Caco-2 (cell line): ENCODE measurements at regions not wholly inside any gene's neighbourhood (a gene's known extent, or its start where the extent isn't known, plus 50 kb on each side); places are given as distances from the start of the nearest gene placed in this dataset.
A peak's percentile ranks its signal among the peaks of the same experiment; 100 is the strongest.

Source experiments
- BruUV-seq: library from RNA; stranded (reverse); fragments of 400-500 nt; replicated peaks from 2 replicates; lab custom pipeline; 2021; lab: Mats Ljungman, UMichigan
- CTCF ChIA-PET: fragments of 300-600 bp; sonication (Branson Sonifier 250); formaldehyde crosslinking; loops from one replicate; lab custom pipeline; 2022; ENCODE audit warnings: antibody characterized with exemption; lab: Charles Lee
- POLR2A ChIA-PET: fragments of 300-600 bp; sonication (Branson Sonifier 250); formaldehyde crosslinking; loops from one replicate; lab custom pipeline; 2022; ENCODE audit warnings: antibody characterized with exemption; lab: Charles Lee
- DNase-seq, 2 experiments: peaks; one replicate each; pipeline versions ENCODE4 v3.0.0 to v3.0.0-alpha.2; 2020 to 2022
- H3K27me3 ChIP-seq: replicated peaks from 2 replicates; pipeline ENCODE4 v1.6.0; 2011; ENCODE audit warnings: low read length; ENCODE audit not compliant: control insufficient read depth, insufficient read depth
- H3K36me3 ChIP-seq: 2 replicates; pipeline ENCODE4 v1.5.1; 2011; ENCODE audit warnings: low read length; ENCODE audit not compliant: control insufficient read depth, insufficient read depth
- H3K4me1 ChIP-seq: fragments of 250-450 bp; sonication (Bioruptor Pico); 2 replicates; pipeline ENCODE4 v1.5.1; 2020; ENCODE audit warnings: mild to moderate bottlenecking
- H3K4me3 ChIP-seq: 2 replicates; pipeline ENCODE4 v1.5.1; 2011; ENCODE audit warnings: low read depth, mild to moderate bottlenecking, control low read depth, low read length
- H3K9me3 ChIP-seq: fragments of 250-450 bp; sonication (Bioruptor Pico); 2 replicates; pipeline ENCODE4 v1.5.1; 2020; ENCODE audit warnings: mild to moderate bottlenecking, moderate library complexity
- H3K27ac Mint-ChIP-seq: one replicate; pipeline ENCODE4 v1.8.0; 2022; ENCODE audit warnings: mixed read lengths; ENCODE audit not compliant: unreplicated experiment
- H3K27me3 Mint-ChIP-seq: one replicate; pipeline ENCODE4 v1.8.0; 2022; ENCODE audit warnings: mixed read lengths; ENCODE audit not compliant: insufficient read depth, unreplicated experiment
- H3K36me3 Mint-ChIP-seq: one replicate; pipeline ENCODE4 v1.8.0; 2022; ENCODE audit warnings: mild to moderate bottlenecking, mixed read lengths; ENCODE audit not compliant: insufficient read depth, unreplicated experiment
- H3K4me1 Mint-ChIP-seq: one replicate; pipeline ENCODE4 v1.8.0; 2022; ENCODE audit warnings: low read depth, mixed read lengths; ENCODE audit not compliant: unreplicated experiment
- H3K4me3 Mint-ChIP-seq: one replicate; pipeline ENCODE4 v1.8.0; 2022; ENCODE audit warnings: mild to moderate bottlenecking, moderate library complexity, mixed read lengths; ENCODE audit not compliant: unreplicated experiment
- H3K9me3 Mint-ChIP-seq: one replicate; pipeline ENCODE4 v1.8.0; 2022; ENCODE audit warnings: mixed read lengths; ENCODE audit not compliant: unreplicated experiment
- intact Hi-C: fragments of 100-400 bp; cut with micrococcal nuclease; formaldehyde crosslinking; loops from one replicate; pipeline ENCODE4 v1.10.0; 2022; ENCODE audit not compliant: unreplicated experiment
- TF ChIP-seq, protein P1 (sequence below), 2 experiments: fragments of 200-600 bp in 1 of 2; IDR thresholded peaks; 1 replicate in 1 of 2; 2 replicates in 1 of 2; pipeline versions ENCODE4 v1.5.1 to v1.8.0; 2011 to 2022; ENCODE audit warnings: antibody characterized with exemption in 1 of 2, control low read depth in 1 of 2, inconsistent platforms in 1 of 2, low read depth in 1 of 2, low read length in 1 of 2, mild to moderate bottlenecking in 1 of 2, moderate library complexity in 1 of 2; ENCODE audit not compliant: insufficient read depth in 1 of 2, severe bottlenecking in 1 of 2, unreplicated experiment in 1 of 2

DNA sequence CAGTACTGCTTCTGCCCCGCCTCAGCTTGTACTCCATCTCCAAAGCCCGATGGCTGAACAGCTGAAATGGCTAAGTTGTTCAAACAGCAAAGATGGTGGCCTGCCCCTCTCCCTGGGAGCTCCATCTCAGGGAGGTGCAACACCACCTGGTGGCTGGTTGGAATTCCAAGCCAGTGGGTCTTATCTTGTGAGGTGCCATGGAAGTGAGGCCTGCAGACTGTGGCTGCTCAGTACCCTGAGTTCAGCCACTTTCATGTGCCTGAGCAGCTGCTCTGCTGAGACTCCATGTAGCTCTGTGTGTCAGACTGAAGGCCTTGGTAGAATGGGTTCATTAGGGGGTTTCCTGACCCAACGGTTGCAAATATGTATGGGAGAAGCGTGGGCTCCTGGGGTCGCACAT lies 67.3 kb upstream of the SPRY2 start:
- CTCF ChIA-PET: interaction anchor here (0.6 to 1.0 kb wide), 3 partner anchors 26 to 66 kb away, joined by 3 to 6 read pairs (median 3); no protein-coding TSS in a partner anchor
- TF ChIP-seq, protein P1, sequence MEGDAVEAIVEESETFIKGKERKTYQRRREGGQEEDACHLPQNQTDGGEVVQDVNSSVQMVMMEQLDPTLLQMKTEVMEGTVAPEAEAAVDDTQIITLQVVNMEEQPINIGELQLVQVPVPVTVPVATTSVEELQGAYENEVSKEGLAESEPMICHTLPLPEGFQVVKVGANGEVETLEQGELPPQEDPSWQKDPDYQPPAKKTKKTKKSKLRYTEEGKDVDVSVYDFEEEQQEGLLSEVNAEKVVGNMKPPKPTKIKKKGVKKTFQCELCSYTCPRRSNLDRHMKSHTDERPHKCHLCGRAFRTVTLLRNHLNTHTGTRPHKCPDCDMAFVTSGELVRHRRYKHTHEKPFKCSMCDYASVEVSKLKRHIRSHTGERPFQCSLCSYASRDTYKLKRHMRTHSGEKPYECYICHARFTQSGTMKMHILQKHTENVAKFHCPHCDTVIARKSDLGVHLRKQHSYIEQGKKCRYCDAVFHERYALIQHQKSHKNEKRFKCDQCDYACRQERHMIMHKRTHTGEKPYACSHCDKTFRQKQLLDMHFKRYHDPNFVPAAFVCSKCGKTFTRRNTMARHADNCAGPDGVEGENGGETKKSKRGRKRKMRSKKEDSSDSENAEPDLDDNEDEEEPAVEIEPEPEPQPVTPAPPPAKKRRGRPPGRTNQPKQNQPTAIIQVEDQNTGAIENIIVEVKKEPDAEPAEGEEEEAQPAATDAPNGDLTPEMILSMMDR (IDR thresholded peaks at IDR 0.05; ENCODE audit: insufficient read depth in 1 of 2, low read depth in 1 of 2, low read length in 1 of 2, severe bottlenecking in 1 of 2, unreplicated experiment in 1 of 2): peak; percentile 18 to 33
- Mint-ChIP-seq H3K9me3 (peaks cover 13% of the 10 kb centered on the region), H3K27me3 (no peaks in the 10 kb centered on the region), H3K4me1 (no peaks in the 10 kb centered on the region), H3K4me3 (no peak overlapping the region), H3K27ac (no peak overlapping the region), H3K36me3 (no peaks in the 10 kb centered on the region)
- peaks cover 8% of the 10 kb centered on the region; the same call in 1 of the 2 replicates for H3K9me3 ChIP-seq
- no TSS peak for BruUV-seq
- POLR2A ChIA-PET: no interaction called here
- H3K4me3 ChIP-seq: no peak overlapping the region
- DNase-seq: peak; percentile 18 to 44
- H3K4me1 ChIP-seq: no peaks in the 10 kb centered on the region
- H3K36me3 ChIP-seq: no peaks in the 10 kb centered on the region
- H3K27me3 ChIP-seq: no peaks in the 10 kb centered on the region
- intact Hi-C loops: no loop called here

DNA sequence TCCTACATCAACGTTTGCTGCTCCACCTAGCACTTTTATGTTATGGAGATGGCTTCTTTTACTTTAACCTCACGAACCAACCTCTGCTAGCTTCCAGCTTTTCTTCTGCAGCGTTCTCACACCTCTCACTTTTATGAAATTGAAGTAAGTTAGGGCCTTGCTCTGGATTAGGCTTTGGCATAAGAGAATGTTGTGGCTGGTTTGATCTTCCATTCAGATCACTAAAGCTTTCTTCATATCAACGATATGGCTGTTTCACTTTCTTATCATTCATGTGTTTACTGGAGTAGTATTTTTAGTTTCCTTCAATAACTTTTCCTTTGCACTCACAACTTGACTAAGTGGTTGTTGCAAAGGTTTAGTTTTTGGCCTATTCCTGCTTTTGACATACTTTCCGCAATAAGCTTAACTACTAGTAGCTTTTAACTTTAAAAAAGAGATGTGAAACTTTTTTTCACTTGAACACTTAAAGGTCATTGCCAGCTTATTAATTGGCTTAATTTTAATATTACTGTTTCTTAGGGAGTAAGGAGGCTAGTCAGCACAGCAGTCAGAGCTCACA lies 60.0 kb upstream of the SPRY2 start:
- Mint-ChIP-seq H3K4me1 (peaks cover 7% of the 10 kb centered on the region), H3K9me3 (peaks cover 13% of the 10 kb centered on the region), H3K4me3 (no peak overlapping the region), H3K36me3 (no peaks in the 10 kb centered on the region), H3K27me3 (no peaks in the 10 kb centered on the region), H3K27ac (no peak overlapping the region)
- DNase-seq: no peak
- no peaks in the 10 kb centered on the region for H3K36me3 ChIP-seq
- intact Hi-C loops: no loop called here
- H3K4me3 ChIP-seq: no peak overlapping the region
- ChIA-PET CTCF (interaction anchor here (1.0 kb wide), 1 partner anchor 60 kb away, joined by 5 read pairs; the partner anchor contains the start of gene SPRY2), POLR2A (interaction anchor here (0.6 kb wide), 1 partner anchor 920 kb away, joined by 13 read pairs; the partner anchor contains the start of gene NDFIP2)
- H3K9me3 ChIP-seq: peaks cover 8% of the 10 kb centered on the region; the same call in 1 of the 2 replicates
- H3K4me1 ChIP-seq: 0 out of 2 replicates have a peak, but pooled peaks cover 7% of the 10 kb centered on the region
- TF ChIP-seq, protein P1 (IDR thresholded peaks at IDR 0.05; ENCODE audit: insufficient read depth in 1 of 2, low read depth in 1 of 2, low read length in 1 of 2, severe bottlenecking in 1 of 2, unreplicated experiment in 1 of 2): no peak
- no TSS peak for BruUV-seq
- no peaks in the 10 kb centered on the region for H3K27me3 ChIP-seq

DNA sequence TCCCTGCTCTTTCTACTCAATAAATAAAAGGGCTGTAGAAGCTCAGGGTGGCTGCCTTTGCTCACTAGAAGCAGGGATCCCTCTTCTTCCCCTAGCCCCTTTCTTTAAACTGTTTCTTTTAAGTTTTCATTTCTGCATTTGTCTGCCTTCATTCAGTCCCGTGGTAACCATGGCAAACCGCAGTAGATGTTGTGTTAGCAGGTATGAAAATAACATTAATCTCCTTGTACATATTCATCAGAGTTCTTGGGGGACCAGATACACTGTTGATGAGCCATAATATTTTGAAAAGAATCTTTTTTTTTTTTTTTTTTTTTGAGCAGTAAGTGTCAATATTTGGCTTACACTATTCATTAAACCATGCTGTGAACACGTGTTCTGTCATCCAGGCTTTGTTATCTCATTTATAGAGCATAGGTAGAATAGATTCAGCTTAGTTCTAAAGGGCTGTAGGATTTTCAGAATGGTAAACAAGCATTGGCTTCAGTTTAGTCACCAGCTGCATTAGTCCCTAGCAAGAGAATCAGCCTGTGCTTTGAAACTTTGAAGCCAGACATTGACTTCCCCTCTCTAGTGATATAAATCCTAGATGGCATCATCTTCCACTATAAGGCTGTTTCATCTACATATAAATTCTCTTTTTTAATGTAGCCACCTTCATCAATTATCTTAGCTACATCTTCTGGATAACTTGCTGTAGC lies 59.4 kb upstream of the SPRY2 start:
- ChIA-PET POLR2A (interaction anchor here (0.6 kb wide), 1 partner anchor 919 kb away, joined by 13 read pairs; the partner anchor contains the start of gene NDFIP2), CTCF (interaction anchor here (1.0 kb wide), 1 partner anchor 59 kb away, joined by 5 read pairs; the partner anchor contains the start of gene SPRY2)
- no peak for DNase-seq
- Mint-ChIP-seq H3K9me3 (peaks cover 17% of the 10 kb centered on the region), H3K4me3 (no peak overlapping the region), H3K27ac (no peak overlapping the region), H3K4me1 (peaks cover 7% of the 10 kb centered on the region), H3K27me3 (no peaks in the 10 kb centered on the region), H3K36me3 (no peaks in the 10 kb centered on the region)
- TF ChIP-seq, protein P1 (IDR thresholded peaks at IDR 0.05; ENCODE audit: insufficient read depth in 1 of 2, low read depth in 1 of 2, low read length in 1 of 2, severe bottlenecking in 1 of 2, unreplicated experiment in 1 of 2): no peak
- H3K27me3 ChIP-seq: no peaks in the 10 kb centered on the region
- intact Hi-C loops: no loop called here
- 0 out of 2 replicates have a peak, but pooled peaks cover 7% of the 10 kb centered on the region for H3K4me1 ChIP-seq
- H3K4me3 ChIP-seq: no peak overlapping the region
- H3K9me3 ChIP-seq: peaks cover 8% of the 10 kb centered on the region; the same call in 1 of the 2 replicates
- BruUV-seq: no TSS peak
- H3K36me3 ChIP-seq: no peaks in the 10 kb centered on the region
